VCaP (cell line): ENCODE measurements at regions not wholly inside any gene's neighbourhood (a gene's known extent, or its start where the extent isn't known, plus 50 kb on each side); places are given as distances from the start of the nearest gene placed in this dataset.

ENCODE experiments used
- H3K27ac ChIP-seq: fragments of 450-650 bp; 2 replicates; pipeline ENCODE4 v1.5.1; 2017
- CTCF ChIP-seq: fragments of 450-650 bp; conservative IDR thresholded peaks from 2 replicates; pipeline ENCODE4 v1.5.1; 2017; ENCODE audit warnings: mild to moderate bottlenecking, moderate library complexity

GRCh38 chr9:80387828-80388227, 816.1 kb downstream of the TLE4 start:
- H3K27ac ChIP-seq: no peak overlapping the region
- no peak for TF ChIP-seq CTCF

GRCh38 chr9:80385246-80385645, 813.5 kb downstream of the TLE4 start:
- H3K27ac ChIP-seq: no peak overlapping the region
- TF ChIP-seq CTCF: no peak

- no peak overlapping the region for H3K27ac ChIP-seq
- TF ChIP-seq CTCF: no peak
These were observed 811.6 kb downstream of the TLE4 start for GRCh38 chr9:80383331-80383730.

GRCh38 chr9:80382211-80382891, 810.6 kb downstream of the TLE4 start:
- H3K27ac ChIP-seq: no peak overlapping the region
- no peak for TF ChIP-seq CTCF

GRCh38 chr9:80380301-80380700, 808.5 kb downstream of the TLE4 start:
- no peak overlapping the region for H3K27ac ChIP-seq
- TF ChIP-seq CTCF: no peak

- no peak overlapping the region for H3K27ac ChIP-seq
- no peak for TF ChIP-seq CTCF
These were observed 807.0 kb downstream of the TLE4 start for GRCh38 chr9:80378669-80379293.

GRCh38 chr9:80376180-80376579, 804.4 kb downstream of the TLE4 start:
- TF ChIP-seq CTCF: no peak
- peak overlapping the region; percentile 60 for H3K27ac ChIP-seq
